SH-SY5Y (cell line): ENCODE measurements at regions not wholly inside any gene's neighbourhood (a gene's known extent, or its start where the extent isn't known, plus 50 kb on each side); places are given as distances from the start of the nearest gene placed in this dataset.

ENCODE experiments used
- GATA2 ChIP-seq: IDR thresholded peaks from 2 replicates; pipeline ENCODE4 v1.6.1; 2011; ENCODE audit warnings: mild to moderate bottlenecking, low read depth, low read length
- GATA3 ChIP-seq: IDR thresholded peaks from 2 replicates; pipeline ENCODE4 v1.6.1; 2011; ENCODE audit warnings: low read depth, mild to moderate bottlenecking, low read length, moderate library complexity

GRCh38 chr11:80211673-80212072, 770.8 kb upstream of the TENM4 start:
- TF ChIP-seq GATA2 (no peak), GATA3 (no peak)
